ENCODE measurements at regions not wholly inside any gene's neighbourhood (a gene's known extent, or its start where the extent isn't known, plus 50 kb on each side); places are given as distances from the start of the nearest gene placed in this dataset.

DNA sequence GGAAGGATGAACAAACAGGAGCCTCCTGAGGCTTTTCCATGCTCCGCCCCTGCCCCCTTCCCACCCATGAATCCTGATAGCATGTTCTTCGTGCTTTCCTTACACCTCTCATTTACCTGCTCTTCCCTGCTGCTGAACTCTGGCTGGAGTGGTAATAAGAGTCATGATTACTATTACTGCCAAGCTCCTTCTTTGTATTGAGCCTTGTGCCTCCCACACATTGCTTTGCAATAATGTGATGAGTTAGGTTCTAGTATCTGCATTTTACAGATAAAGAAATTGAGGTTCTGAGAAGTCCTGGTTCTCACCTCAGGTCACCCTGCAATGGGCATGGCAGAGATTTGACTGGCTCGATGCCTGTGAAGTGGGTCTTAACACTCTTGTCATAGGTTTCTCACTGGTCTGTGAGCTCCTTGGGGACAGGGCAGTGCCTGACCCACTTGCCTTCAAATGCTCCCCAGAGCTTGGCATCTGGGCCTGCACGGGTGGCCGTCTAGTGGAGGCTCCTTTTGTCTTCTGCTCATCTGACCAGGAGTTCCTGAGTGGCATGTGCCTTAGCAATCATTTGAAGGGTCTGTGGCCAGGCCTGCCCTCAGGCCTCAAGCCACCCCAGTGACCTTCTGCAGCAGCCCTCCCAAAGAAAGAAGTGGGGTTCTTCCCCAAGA lies 309.2 kb upstream of the ZMIZ1 start:
- DNase-seq (ENCODE audit: low spot score), result no peak

DNA sequence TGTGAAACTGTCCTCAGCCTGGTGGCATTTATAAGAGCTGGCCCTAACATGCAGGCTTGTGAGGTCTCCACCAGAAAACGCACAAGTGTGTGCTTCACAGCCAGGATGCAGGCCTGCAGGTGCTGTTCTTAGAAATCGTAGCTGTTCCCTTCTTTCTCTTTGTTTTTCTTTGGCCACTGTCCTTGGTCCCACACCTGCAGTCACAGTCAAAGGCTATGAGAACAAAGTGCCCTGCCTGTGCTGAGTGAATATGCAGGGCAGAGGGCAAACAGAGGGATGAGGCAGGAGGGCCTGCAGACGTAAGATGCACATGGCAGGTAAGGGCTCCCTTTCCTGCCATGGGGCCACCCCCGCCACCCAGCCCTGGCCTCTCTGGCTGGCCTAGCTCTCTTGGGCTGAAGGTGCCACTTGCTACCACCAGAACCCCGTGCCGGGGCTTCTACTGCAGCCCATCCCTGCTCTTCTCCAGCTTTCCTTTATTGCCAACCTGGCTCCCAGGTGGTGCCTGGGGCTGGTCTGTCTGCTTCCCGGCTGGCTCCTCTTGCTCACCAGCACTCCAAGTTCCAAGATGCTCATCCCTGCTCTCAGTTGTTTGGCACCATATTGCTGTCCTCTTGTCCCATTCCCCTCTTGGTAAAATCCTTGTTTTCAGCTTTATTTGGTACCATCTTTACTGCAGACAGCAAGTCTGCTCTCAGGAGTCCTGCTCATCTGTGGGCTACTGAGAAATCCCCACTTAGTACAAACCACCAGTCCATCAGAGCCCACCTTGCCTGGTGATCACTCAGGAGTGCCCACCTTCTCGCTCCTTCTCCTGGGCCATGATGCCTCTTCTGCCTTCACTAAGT lies 308.1 kb upstream of the ZMIZ1 start:
- DNase-seq (ENCODE audit: low spot score), result no peak

DNA sequence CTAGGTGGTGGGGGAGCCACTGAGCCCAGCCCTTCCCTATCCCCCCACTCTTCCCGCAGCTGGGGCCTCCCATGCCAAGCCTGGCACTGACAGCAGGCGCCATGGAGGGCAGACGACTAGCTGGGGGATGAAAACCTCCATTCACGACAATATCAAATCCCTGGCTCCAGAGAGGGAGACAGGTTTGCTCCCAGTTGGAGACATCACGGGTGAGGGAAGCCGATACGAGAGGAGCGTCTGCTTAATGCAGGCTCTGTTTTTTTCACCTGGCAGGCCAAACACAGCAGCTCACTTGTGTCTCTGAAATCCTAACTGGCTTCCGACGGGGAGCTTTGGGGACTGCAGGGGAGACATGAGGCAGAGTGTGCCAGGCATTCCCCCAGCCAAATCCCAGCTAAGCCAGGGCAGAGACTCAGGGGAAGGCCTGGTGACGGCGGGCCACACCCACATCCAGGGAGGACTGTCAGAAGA lies 307.4 kb upstream of the ZMIZ1 start:
- DNase-seq (ENCODE audit: low spot score), result no peak

DNA sequence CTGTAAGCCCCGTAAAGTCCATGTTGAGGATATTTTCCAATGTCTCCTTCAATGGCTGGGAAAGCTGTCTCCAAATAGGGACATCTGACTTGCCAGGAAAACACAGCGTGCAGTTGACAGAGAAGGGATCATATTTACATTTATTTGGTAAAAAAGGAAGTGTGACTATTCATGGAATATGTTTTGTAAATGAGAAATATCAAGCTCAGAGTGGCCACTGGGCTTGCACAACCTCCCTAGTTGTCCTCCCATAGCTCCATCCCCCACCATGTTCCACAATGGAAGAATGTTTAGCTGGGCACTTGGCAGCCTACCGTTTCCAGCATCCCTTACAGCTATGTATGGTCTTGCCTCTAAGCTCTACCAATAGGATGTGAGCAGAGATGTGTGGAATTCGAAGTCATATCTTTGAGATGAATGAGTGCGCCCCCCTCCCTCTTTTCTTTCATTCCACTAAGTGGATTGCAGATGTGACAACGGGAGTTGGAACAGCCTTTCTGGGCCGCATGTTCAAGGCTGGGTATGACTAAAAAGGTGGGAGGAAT lies 306.6 kb upstream of the ZMIZ1 start:
- no peak for DNase-seq (ENCODE audit: low spot score)

DNA sequence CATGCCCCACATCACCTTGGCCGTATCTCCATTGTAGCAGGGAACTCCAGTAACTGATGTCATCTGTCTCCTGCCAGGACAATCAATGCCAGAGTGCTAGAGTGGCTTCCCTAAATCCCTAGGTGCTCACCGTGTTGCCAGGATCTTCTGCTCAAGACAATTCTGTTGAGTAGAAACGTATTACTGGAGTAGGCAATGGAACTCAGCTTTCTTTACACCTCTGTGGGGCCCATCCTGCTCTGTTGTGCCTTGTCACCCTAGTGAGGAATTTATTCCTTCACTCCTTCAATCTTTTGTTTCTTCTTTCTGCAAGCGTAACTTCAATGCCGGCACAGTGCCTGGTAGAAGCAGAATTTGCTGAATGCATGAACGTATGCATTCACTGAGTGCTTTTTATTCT lies 305.5 kb upstream of the ZMIZ1 start:
- DNase-seq (ENCODE audit: low spot score), result no peak

DNA sequence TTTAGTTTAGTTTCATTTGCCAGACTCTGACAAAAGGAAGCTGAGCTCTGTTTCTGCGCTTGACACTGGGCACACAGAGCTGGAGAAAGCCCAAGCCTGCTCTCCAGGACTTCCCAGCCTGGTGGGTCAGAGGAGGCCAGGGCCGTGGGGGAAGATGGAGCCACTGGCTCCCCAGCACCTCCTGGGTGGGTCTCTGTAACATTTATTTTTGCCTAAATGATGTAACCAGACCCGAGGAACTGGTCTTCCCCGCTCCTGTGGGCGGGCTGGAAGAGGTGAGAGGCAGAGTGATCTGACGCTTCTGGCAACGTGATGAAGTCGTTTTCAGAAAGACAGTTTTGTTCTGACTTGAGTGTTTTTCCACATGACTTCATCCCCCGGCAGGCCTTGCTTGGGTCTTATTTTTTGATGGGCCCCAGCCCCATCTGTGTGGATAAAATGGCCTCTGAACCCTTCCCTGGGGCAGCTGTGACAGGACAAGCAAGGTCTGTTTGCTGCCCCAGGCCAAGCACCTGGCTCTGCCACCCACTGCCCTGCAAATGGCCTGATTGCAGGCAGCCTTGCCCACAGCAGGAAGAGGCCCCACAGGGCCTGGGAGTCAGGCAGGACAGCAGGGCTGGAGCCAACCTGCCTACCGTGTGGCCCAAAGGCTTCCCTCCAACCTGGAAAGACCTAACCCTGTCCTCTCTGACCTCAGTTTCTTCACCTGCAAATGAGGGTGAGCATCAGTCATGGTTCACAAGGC lies 304.9 kb upstream of the ZMIZ1 start:
- no peak for DNase-seq (ENCODE audit: low spot score)

DNA sequence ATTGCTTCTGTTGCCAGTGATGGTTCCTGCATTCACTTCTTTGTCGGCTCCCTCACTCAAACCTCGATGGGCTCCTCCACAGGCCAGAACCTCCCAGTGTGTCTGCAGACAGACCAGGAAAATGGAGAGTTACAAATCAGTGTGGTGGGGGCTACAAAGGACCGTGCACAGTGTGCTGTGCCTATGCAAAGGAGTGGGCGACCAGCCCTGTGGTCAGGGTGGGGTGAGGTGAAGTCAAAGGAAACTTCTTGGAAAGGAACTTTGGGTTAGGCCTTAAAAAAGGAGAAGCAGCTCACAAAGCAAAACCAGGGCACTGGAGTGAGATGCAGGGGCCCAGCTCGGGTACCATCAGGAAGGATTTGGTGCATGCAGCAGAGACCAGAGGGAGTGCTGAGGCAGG lies 304.3 kb upstream of the ZMIZ1 start:
- DNase-seq (ENCODE audit: low spot score), result no peak

DNA sequence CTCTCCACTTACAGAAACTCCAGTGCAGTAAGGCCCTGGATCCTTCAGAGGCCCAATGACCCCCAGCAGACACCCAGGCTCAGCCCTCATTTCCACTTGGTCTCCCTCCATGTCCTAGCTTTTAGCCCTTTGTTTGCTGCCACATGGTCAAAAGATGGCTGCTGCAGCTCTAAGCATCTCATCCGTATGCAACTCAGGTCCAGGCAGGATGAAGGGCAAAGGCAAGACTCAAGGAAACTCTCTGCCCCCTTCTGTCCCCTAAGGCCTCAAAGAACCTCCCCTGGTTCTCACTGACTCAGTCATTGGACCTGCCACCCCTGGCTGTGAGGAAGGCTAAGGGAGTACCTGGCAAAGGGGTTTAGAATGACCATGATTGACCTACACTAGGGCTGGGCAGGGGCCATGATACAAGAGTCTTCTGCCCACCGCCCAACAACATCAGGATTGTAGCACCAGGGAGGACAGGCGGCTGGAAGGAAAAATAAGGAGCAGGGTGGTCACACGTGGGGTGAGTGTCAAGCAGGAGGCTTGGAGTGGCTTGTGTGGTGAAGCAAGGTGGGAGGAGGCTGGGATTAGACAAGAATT lies 303.8 kb upstream of the ZMIZ1 start:
- no peak for DNase-seq (ENCODE audit: low spot score)

DNA sequence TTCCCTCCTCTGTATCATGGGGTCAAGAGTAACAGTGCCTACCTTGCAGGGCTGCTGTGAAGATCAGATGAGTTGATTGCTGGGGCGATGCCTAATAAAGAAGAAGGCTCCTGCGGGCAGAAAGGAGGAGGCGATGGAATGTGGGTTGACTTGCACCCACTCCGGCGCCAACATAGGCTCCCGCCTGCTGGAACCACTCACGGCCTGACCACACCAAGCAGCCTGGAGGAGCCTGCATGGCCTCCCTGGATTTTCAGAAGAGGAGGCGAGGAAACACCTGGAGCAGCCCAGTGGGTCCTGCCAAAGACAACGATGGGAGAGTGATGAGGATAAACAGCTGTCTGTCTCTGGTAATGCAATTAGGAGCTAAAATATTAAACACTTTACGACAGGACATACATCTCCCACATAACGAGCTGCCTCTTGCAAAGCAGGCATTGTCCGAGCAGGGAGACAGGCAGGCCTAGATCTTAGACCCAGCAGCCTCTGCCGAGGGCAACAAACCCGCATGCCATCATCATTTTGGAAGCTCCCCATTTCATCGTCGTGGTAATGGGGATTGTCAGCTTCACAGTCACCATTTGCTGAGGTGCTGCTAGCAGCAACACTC lies 302.9 kb upstream of the ZMIZ1 start:
- no peak for DNase-seq (ENCODE audit: low spot score)

DNA sequence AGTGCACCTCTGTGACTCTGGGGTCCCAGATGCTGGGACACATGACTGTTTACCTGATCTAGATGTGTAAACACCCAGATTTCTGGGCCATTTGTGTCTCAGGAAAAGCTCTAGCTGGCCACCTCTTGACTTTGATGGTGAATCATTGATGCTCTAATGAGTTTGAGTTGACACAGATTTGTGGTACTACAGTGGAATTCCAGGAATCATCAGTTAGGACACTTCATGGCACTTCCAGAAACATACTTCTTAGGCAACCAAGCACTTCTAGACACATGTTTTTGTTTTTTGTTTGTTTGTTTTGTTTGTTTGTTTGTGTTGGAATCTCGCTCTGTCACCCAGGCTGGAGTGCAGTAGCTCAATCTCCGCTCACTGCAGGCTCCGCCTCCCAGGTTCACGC lies 302.2 kb upstream of the ZMIZ1 start:
- no peak for DNase-seq (ENCODE audit: low spot score)

DNA sequence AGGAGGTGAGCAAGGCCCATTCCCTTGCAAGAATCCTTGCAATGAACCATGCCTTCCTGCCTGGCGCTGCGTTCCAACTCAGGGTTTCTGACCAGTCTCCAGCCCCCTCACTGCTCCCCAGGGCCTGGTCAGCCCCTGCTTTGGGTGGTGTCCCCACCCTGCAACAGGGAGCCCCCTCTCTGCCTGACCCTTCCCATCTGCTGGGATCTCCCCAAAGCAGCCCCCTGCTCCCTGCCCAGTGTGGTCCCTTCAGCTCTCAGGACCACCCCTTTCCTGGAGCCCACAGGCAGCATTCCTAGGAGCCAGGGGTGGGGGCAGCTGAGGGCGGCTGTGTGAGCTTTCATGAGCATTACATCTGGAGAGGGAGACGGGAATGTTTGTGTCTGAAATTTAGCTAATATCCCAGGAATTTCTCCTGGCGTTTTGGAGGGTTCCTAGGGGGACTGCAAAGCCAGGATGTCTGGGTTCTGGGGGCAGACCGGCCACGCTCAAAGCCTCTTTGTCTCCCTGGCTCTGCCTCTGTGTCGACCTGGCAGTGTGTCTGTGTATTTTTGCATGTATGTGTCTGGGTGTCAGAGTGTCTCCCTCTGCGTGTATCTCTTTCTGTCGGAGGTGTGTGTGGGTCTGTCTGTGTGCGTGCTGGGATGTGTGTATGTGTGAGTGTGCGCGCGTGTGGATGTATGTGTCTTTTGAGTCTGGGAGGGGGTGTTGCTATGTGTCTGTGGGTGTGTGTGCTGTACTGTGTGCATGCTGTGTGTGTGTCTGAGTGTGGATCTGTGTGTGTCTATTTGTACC lies 300.5 kb upstream of the ZMIZ1 start:
- no peak for DNase-seq (ENCODE audit: low spot score)

DNA sequence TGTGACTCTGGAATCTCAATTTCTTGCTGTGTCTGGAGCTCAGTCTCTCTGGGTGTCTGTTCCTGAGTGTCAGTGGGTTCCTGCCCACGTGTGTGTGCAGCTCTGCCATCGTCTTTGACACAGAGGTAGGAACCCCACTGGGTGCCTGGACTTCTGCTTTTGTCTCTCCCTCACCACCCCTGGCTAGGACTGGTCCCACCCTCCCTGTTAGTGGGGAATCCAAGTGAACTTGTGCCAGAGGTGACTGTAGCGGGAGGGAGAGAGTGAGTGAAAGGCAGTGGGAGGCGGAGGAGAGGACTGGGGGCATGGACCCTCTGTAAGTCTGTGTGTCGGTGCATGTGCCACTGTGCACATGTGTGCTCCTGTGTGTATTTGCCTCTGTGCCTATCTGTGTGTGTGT lies 299.9 kb upstream of the ZMIZ1 start:
- no peak for DNase-seq (ENCODE audit: low spot score)

DNA sequence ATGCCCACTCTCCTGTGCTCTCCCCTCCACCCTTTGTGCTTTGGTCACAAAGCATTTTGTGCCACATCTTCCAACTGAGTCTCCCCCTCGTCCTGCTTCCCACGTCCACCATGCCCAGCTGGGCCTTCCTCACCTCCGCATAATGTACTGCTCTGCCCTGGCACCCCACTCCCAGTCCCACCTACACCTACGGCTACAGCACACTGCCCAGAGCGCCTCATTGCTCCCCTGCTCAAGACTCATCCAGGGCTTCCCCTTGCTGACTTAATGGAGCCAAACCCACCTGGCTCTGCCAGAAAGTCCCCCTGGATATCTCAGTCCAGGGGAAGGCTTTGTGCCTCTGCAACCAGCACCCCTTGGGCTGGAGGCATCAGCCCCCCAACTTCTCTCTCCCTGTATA lies 299.2 kb upstream of the ZMIZ1 start:
- DNase-seq (ENCODE audit: low spot score), result no peak

DNA sequence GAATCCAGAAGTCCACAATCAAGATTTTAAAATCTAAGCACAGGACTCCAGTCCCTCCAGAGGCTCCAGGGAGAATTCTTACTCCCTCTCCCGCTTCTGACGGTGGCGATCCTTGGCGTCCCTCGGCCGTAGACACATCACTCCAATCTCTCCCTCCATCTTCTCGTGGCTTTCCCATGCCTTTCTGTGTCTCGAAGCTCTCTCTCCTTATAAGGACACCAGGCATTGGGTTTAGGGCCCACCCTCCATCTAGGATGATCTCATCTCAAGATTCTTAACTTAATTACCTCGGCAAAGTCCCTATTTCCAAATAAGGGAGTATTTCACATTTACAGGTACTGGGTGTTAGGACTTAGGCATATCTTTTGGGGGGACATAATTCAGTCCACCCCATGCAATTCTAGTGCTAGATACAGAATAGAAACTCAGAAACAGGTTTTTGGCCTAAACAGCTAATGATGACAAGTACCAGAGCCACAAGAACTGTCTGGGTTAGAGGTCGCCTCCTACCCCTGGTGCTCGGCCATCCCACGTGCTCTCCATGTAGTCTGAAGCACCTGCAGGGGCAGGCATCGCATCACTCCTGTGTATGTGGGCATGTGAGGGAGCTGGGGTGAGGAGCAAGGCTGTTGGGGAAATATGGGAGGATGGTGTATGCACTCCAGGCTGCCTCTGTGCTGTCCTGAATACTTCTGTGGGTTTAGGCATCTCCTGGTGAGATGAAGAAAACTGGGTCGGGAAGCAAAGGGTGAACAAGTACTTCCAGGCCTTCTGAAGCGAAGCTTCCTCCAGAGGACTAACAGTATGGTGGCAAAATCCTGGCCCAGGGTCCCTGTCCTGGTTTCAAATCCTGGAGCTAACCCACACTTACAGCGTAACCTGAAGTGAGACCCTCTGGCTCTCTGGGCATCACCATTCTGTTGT lies 298.3 kb upstream of the ZMIZ1 start:
- DNase-seq (ENCODE audit: low spot score), result no peak

DNA sequence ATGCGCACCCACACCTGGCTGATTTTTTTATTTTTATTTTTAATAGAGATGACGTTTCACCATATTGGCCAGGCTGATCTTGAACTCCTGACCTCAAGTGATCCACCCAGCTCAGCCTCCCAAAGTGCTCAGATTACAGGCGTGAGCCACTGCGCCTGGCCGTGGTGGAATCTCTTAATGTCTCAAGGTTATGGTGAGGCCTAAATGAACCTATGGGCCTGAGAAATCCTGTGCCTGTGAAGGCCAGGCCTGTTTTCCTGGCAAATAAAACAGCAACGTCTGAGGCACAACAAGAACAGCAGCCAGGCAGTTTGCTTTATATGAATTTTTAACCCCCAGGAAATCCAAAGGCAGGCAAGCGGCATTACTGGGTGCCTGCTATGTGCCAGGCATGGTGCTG lies 297.5 kb upstream of the ZMIZ1 start:
- DNase-seq (ENCODE audit: low spot score), result no peak

DNA sequence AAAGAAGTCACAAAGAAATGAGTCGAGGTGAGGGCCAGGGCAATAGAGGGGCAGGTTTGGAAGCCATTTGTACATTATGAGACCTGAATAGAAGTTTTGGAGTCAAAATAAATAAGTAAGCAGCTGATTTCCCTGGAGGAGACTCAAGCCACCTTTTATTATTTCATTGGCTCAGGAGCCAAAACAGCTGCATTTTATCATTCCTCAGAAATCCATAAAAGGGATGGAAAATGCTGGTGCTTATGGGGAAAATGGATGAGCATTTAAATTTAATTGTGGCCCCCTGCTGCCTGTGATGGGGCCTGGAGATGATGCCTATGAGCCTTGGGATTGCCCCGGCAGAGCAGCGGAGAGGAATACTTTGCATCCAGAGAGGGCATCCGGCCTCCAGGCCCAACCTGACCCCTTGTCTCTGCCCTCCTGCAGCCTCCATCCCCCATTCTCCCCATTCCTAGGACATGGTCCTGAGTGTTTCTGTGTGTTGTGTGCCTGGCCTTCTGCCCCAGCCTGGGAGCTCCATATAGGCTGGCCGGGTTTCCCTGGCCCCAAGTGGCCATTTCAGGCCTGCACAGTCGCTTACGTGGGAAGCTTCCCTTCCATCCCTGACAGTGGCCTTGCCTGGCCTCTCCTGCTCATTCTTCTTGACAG lies 296.8 kb upstream of the ZMIZ1 start:
- DNase-seq (ENCODE audit: low spot score), result no peak

DNA sequence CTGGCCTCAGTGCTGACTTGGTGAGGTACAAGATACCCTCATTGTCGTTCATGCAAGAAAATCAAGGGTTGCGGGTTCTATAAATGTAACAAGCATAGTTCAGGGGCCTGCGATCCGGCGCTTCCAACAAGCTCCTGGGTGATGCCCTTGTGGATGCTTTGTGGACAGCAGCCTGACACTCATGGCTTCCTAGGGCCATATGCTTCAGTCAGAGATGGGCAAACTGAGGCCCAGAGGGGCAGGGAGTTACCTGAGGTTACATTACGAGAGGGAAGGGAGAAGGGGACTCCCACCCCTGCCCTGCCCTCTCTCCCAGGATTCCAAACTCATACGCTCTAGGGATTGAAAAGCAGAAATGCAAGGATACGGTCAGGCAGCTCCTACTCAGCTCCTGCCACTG lies 296.3 kb upstream of the ZMIZ1 start:
- DNase-seq (ENCODE audit: low spot score), result no peak

DNA sequence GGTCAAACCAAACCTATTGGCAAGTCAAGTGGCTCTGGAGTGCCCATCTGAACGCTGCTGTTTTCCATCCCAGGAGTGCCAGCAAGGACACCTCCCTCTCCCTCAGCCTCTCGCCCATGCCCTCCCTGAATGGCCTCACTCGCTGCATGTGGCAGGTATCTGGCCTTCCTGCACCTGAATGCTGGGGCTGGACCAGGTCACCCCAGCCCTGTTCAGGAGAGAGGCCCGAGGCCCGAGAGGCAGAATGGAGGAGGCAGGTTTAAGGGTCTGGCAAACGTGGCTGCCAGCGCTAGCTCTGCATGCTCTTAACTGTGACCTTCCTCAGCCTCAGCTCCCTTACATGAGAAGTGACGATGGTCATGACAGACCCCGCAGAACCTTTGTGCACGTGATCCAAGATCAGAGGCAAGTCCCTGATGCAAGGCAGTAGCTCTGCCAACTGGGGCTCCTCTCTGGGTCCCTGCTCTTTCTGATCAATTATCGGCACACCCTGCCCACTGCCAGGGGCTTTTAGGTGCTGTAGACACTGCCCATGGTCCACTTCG lies 295.7 kb upstream of the ZMIZ1 start:
- no peak for DNase-seq (ENCODE audit: low spot score)

DNA sequence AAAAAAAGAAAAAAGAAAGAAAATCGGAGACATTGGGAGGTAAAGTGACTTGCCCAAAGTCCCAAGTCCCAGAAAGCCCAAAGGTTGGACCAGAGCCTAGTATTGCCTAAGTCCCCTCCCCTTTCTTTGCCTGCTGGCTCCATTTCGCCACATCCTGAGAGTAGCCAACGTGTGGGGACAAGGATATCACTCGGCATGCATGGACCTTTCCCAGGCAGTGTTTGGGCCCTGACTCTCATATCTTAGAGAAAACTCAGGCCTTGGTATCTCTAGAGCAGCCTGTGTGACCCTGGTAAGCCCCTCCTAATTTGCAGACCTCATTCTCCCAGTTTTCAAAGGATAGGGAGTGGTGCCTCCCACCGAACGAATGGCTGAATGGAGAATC lies 294.2 kb upstream of the ZMIZ1 start:
- no peak for DNase-seq (ENCODE audit: low spot score)

Measured in RKO (cell line).